Hepatocyte (in vitro differentiated cells): ENCODE measurements at regions not wholly inside any gene's neighbourhood (a gene's known extent, or its start where the extent isn't known, plus 50 kb on each side); places are given as distances from the start of the nearest gene placed in this dataset.
"Not testable (repeated sequence)": the region's sequence is repeated elsewhere in the genome, so short reads cannot be mapped to it uniquely, and the experiment has no call there.

Source experiments
- CTCF ChIP-seq: fragments of 200-600 bp; sonication (generic); IDR thresholded peaks from 2 replicates; pipeline ENCODE4 v1.5.1; 2016; ENCODE audit warnings: antibody characterized with exemption, mild to moderate bottlenecking; ENCODE audit not compliant: poor library complexity
- EZH2 ChIP-seq: fragments of 200-600 bp; sonication (generic); IDR thresholded peaks from 2 replicates; pipeline ENCODE4 v1.6.1; 2016; ENCODE audit warnings: antibody characterized with exemption, mild to moderate bottlenecking, borderline replicate concordance
- EZH2phosphoT487 ChIP-seq: fragments of 200-600 bp; sonication (generic); IDR thresholded peaks from one replicate; pipeline ENCODE4 v1.6.1; 2018; ENCODE audit warnings: antibody characterized with exemption, mild to moderate bottlenecking, low read depth, moderate library complexity; ENCODE audit not compliant: unreplicated experiment, severe bottlenecking

- not testable (repeated sequence) for TF ChIP-seq CTCF, EZH2, EZH2phosphoT487
Measured at GRCh38 chr4:24349168-24349996, 235.0 kb downstream of the DHX15 start.
